GM18867 (cell line): ENCODE measurements at regions not wholly inside any gene's neighbourhood (a gene's known extent, or its start where the extent isn't known, plus 50 kb on each side); places are given as distances from the start of the nearest gene placed in this dataset.

Source experiments
- ATAC-seq: cut with Tn5 transposase; IDR thresholded peaks from one replicate; pipeline ENCODE4 v1.9.1; 2021; ENCODE audit warnings: mild to moderate bottlenecking, moderate library complexity; ENCODE audit not compliant: unreplicated experiment

DNA sequence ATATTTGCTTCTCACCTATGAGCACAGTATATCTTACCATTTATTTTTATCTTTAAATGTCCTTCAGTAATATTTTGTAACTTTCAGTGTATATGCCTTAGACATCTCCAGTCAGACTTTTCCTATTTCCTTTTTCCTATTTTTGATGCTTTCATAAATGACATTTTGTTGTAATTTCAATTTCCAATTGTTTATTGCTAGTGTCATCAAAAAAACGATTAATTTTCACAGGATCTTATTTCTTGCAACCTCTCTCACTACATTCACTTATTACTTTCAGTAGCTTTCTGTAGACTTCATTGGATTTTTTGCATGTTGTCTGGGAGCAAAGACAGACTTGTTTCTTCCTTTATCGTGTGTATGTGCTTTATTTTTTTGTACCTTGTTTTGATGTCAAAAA lies 602.4 kb downstream of the AJAP1 start:
- no peak for ATAC-seq

DNA sequence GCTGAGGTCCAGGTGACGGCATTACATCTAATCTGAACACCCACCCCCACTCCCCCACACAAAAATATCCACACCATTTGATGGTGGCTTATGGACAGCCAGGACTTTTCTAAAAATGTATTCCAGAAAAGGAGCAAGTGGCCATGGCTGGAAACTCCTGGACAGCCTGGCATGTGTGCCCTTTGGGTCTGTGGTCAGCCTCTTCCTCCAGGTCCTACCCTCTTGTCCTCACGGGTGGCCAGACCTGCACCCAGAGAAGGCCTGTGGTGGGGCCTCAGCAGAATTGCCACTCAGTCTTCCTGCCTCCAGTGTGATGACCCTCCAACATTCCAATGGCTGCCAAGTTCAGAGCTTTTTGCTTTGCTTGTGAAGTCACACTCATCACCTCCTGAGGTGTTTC lies 600.6 kb downstream of the AJAP1 start:
- no peak for ATAC-seq

DNA sequence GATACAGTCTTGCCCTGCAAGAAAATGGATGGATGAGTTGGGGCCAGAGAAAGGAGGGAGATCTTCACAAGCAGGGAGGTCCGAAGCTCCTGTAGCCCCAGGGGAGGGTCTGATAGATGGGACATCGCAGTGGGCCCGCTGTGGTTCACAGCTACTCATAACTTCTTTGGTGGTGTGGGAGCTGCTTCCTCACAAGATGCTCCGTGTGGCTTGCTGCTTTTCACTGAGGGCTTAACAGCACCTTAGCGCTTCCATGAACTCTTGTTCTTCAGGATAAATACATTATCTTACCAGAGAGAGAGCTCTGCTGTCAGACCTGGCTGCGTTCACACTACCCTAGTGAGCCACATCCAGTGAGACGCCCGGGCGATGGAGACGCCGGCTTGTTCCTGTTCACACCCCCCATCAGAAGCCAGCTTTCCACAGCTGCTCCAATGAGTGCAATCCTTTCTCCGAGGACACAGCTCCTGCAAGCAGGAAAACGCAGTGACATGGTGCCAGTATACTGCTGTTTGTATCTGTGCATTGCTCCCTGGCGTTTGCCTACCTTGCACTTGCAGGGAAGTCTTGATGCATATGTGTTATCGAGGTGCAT lies 599.8 kb downstream of the AJAP1 start:
- no peak for ATAC-seq

DNA sequence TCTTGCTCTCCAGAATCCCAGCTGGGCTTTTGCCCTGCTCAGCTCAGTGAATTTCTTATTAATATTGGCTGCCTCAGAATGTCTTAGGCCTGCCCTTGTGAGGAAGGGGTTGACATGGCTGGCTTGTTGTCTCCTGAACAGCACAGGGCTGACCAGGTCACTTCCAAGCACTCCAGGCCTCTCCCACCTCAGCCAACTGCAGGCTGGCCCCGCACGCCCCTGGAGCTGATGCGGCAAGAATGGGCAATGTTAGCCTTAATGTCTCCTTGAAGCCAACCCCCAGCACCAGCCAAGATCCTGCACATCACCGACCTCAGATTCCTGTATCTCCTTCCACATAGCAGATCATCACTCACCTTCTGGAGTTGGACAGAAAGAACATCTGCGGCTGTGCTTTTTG lies 598.6 kb downstream of the AJAP1 start:
- ATAC-seq = no peak

DNA sequence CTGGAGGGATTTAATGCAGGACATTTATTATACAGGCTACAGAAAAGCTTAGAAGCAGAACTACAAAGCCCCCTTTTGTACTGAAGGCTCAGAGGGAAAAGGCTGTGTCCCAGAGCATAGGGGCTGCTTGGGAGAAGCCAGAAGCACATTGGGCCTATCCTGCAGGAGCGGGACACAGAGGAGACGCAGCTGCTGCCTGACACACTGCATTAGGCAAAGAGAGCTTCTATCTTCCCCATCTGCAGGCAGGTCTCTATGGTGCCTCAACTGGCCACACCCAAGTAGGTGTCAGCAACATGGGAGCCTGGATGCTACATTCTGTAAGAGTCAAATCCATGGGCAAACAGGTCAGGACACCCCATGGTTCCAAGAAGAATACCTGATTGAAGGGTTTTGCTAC lies 595.9 kb downstream of the AJAP1 start:
- ATAC-seq = no peak

DNA sequence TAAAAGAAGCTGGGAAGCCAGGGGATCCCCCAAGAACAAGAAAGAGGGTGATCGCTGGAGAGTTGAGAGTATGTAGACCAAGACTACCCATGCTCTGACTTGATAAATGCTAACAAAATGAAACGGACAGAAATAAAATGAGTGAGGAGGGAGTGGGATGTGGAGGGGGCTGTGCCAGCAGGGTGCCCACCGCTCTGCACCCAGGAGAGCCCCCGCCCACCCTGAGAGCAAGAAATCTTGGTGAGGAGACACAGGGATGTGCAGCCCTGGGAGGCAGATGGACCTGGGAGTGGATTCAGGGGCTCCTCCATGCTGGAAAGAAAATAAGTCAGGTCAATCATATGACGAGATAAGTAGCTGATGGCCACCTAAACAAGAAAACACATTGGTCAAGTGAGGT lies 590.9 kb downstream of the AJAP1 start:
- no peak for ATAC-seq

DNA sequence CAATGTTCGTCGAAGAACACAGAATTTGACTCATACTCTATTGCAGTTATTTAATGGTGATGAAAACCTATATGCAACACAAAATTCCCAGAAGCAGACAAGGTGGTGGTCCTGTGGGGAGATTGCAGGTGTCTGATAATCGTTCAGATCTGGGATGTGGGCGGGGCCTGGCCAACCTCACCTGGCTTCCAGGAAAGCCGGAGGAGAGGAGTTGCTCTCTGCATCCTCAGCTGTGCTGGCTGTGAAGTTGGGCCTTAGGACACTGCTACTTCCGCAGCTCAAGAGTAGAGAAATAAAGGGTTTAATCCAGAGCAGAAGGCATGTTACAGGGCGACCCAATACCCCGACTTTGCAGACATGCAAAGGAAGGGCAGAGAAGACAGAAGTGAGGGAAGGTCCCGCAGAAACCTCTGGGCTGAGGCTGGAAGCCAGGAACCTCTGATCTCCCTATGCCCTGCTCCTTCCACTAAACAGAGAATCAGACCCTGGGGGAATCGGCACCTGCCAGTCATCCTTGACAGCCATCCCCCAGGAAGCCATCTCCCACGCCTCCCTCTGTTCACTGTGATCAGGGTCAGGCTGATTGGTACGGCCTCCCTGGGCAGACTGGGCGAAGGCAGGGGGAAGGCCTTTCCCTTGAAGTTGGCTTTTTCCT lies 590.3 kb downstream of the AJAP1 start:
- ATAC-seq = no peak

DNA sequence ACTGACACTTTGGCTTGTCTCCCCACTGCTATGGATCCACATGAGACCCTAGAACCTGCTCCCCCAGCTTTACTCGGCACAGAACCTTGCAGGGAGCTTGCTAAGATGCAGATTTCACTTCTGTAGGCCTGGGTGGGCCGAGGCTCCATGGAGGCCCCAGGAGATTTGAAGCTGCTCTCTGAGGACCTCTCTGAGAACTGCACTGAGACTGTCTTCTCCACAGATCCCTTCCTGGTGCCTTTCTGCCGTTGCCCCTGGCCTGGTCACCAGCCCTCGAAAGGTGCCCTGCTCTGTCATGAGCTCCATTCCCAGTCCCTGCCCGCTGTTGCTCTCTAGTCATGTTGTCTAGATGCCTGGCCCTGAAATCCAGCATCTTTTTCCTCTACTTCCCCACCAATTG lies 588.4 kb downstream of the AJAP1 start:
- ATAC-seq = no peak

DNA sequence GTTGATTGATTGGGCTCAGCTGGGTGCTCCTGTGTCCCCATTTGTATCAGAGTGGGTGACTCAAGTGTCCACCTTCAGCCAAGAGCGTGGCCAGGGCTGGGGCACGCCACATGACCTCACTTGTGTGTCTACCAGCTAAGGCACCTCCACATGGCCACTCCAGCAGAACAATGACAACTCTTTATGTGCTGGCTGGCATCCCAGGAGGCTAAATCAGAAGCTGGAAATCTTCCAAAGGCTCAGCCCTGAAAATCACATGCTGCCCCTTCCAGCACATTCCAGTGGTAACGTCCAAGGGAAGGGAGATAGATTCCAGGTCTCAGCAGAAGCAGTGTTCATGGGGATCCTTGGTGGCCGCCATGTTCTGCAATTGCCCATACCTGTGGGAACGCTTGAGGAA lies 585.5 kb downstream of the AJAP1 start:
- no peak for ATAC-seq

DNA sequence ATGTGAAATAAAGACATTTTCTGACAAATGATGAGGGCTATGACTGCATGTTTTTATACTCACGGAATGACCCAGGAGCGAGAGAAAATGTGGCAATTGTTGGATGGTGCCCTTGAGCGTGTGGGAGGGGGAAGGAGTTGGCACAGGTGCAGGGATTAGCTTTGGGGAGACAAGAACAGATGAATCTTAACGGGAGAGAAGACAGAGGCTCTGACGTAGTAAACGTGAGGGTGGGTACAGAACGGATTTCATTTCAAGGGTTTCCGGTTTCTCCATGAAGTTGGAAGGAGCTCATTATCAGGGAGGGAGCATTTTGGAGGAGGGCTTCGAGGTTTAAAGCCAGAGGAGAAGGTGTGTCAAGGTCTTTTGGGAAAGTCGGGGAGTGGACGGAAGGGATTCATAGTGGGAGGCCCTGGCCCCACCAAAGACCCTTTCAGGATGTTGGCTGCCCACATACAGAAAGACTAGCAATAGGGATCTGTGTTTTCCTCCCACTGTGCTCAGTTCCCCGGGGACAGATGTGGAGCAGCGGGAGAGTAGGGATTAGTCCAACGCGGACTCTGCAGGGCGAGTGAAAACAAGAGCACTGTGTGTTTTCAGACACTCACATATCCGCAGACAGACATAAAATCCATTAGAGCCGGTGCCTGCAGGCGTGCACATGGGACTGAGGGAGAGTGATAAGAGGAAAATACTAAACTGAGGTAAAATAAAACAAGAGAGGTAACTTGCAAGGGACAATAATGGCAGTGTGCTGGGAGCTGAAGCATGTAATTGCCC lies 584.1 kb downstream of the AJAP1 start:
- no peak for ATAC-seq

DNA sequence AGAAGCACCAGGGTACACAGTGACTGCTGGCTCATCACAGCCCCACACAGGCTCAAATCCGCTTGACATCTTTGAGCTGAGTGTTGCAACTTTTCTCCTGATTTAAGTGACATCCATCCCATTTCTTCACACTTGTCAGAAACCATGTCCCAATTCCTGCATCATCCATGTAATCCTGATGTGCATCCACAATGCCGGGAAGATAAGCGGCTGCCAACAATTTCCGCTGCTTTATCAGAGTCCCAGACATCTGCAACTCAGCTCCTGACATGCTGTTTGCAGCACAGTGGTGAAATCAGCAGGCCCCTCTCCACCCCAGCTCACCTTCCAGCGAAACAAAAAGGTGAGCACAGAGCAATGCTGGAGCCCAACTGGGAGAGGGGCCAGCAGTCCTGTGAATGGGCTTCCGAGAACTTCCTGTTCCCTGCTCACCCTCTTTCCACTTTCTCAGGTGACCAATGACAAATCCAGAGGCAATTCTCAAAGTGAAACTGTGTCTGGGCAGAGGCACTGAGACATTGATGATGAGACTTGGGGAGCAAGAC lies 581.0 kb downstream of the AJAP1 start:
- ATAC-seq = no peak

DNA sequence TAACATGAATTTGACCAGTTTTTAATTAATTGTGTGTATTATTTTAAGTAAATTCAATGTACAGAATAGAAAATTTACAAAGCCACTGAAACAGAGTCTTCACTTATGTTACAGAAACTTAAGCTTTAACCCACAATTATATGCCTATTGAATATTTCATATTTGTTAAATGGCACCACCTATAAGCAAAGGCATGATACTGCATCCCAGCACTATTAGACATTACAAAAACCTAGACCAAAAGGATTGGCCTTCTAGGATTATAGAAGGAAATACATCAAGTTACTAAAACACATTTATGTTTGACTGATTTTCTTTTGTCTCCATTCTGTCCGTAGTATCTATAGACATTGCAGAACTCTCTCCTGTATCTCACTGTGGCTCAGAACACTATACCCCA lies 578.1 kb downstream of the AJAP1 start:
- ATAC-seq = no peak

DNA sequence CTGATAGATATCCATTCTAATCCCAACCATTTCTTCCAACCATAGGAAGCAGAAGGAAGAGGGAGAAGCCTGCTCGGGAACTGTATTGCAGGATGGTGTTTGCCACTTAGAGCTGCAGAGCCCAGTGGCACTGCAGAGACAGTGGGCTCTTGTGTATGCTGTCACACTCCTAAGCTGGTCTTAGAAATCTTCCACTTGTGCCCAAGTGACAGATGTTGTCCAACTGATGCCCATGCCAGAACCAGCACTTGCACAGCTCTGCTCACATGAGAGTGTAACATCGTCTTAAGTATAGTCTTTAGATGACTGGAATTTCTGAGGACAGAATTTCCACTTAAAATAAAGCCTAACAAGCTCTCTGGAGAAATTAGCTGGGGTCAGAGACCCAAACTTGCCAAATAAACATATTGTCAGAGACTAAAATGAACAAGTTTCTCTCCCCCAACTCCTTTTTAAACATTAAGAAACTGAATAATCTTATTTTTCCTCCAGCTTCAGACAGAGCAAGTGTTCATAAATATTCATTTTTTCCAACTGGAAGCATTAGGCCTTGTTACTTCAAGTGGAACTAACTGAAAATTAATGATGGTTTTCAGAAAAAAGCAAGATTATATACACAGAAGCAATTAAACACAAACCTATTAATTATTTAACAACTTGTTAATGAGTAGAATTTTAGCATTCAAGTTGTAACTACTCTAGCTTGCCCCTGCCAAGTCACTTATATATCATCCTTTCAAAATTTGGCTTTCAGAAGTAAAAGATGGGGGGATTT lies 577.3 kb downstream of the AJAP1 start:
- ATAC-seq = no peak

DNA sequence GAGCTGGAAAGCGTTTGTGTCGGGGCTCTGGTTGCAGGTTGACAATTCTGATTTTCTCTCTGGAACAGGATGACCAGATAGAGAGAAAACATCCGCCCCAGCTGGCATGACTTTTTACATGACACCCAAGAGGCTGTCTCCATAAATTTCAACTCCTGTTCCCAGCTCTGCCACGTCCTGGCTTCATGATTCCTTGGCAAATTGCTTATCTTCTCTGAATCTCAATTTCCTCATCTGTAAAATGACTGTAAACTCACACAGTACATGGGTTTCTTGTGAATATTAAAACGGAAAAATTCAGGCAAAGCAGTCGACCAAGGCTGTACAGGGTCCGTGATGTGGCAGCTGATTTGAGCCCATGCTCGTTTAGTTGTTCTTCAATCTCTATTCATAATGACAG lies 572.7 kb downstream of the AJAP1 start:
- no peak for ATAC-seq

DNA sequence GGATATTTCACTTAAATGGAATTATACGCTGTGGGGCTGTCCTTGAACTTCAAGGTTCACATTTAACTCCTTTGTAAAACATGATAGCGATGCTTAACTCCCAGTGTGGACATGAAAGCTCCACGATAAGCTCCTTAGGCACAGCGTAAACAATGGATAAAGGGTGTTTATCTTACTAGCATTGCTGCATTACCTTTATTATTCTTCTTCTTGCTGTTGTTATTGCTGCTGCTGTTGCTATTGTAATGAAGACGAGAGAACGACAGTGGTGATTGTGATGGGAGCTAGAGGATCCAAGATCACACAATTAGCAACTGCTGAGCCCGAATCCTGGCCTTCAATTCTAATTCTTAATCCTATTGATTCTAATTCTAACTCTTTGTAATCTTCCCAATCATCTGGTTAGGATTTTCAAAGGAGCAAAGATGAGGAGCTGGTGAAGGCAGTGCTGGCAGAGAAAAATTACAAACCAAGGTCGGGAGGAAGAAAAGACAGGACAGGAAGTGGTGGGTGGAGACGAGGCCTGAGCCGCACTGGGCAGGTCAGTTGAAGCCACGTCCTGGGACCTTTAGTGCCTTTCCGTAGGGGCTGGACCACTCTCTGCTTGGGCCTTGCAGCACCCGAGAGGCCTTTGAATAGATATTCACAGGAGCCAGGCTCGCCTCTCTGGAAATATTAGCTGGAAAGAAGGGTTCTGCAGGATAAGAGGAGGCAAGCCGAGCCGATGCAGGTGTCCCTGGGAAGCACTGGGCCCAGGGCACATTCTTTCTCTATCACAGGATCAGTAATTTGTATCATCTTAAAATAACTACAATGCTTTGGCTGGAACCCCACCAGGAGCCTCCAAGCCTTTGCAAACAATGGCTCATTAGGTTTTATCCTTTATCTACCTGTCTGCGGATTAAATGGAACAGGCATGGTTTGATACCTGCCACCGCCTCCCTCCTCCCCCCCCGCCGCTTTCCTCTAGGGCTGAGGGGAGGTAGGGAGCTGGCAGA lies 571.6 kb downstream of the AJAP1 start:
- no peak for ATAC-seq

DNA sequence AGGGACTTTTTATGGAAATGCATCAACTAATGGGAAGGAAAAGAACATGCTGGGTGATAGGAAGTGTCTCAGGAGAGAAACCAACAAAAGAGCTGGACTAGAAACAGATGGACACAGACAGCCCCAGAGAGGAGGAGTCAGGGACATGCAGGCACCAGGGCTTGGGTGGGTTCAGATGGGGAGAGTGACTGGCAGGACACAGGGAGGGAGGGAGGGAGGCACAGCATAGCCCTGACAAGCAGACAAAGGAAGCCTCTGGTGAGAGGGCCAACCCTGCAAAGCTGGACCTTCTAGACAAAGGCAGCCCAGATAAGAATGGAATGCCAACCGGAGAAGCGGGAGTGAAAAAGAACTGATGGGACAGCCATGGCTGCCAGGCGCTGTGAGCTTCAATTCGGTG lies 568.8 kb downstream of the AJAP1 start:
- no peak for ATAC-seq

DNA sequence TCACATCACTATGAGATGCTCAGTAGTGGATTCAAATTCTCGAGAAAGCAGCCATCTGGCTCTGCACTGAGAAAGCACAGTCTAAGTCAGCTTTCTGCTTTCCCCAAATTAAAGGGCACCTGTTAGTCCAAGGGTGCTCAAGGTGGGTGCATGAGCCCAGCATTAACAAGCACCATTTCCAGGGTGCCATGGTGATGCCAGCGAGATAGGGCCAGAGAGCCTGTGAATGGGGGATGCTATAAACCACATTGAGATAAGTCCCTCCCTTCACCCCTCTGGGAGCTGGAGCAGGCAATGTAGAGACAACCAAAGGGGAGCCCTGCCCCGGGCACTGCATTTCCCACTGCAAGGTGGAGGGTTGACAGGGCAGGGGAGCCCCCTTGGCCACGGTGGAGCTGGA lies 568.2 kb downstream of the AJAP1 start:
- no peak for ATAC-seq

DNA sequence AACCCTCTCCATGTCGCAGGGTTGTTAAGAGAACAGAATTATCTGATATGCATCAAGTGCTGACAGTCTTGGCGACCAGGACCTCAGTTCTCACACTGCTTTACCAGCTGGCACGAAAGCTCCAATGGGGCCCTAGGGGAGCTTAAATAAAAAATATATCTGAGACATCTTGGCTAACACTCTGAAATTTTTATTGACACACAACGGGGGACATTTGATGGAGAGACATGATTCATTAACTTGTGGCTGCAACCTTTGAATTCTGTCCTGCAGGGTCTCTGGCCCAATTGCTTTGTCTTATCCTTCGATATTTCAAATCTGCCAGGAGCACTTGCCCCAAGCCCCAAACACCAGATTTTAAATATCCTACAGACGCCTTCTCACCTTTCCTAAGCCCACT lies 567.0 kb downstream of the AJAP1 start:
- no peak for ATAC-seq

DNA sequence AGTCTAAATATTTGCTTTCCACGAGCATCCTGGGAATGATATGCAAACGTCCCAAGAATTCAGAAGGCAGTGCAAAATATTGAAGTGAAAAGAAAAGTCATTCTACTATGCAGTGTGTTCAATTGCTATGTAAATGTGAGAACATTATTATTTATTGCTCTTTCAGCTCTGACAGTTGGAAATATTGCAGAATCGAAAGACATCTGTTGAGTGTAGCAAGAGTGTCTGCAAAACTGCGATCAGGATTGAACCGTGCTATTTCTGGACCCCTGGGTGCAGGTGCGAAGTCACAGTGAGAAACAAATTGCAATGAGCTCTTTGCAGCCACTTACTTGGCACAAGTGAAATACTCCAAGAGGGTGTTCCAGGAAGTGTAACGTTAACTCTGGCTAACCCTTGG lies 566.4 kb downstream of the AJAP1 start:
- ATAC-seq = no peak

DNA sequence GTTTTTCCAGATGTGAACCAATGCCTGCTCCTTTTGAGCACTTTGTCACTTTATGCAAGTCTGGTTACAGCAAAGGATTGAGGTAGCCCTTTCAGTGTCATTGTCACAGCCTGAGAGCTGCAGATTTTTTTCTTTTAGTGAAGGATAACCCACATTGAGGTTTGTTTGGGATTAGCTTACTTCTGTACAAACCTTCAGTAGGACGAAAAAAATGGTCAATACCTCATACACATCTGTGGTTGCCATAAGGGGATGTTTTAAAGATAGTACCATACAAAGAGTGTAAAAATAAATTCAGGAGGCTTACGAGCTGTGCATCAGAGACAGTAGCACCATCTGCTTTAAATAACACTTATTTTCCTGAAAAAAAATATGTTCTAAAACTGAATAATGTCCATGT lies 566.0 kb downstream of the AJAP1 start:
- no peak for ATAC-seq
